ENCODE measurements at regions not wholly inside any gene's neighbourhood (a gene's known extent, or its start where the extent isn't known, plus 50 kb on each side); places are given as distances from the start of the nearest gene placed in this dataset.
"Not testable (repeated sequence)": the region's sequence is repeated elsewhere in the genome, so short reads cannot be mapped to it uniquely, and the experiment has no call there.

DNA sequence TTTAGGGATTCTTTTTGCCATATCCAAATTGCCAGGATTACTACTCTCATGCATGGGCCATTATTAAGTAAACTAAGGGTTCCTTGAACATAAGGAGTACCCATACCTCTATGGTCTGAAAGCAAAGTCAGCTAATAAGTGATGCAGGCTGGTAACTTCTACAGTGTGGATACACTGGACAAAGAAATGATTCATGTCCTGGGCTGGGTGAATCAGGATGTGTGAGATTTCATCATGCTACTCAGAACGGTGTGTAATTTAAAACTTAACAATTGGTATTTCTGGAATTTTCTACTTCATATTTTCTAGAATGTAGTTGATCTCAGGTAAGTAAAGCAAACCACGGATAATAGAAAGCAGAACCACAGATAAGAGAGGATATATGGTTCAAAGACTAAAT, 428.8 kb downstream of the CHSY3 start:
- DNase-seq (ENCODE audit: low read depth), result peak; percentile 47

GRCh38 chr5:130331332-130331731, 427.1 kb downstream of the CHSY3 start:
- no peak for DNase-seq (ENCODE audit: low read depth)

DNA sequence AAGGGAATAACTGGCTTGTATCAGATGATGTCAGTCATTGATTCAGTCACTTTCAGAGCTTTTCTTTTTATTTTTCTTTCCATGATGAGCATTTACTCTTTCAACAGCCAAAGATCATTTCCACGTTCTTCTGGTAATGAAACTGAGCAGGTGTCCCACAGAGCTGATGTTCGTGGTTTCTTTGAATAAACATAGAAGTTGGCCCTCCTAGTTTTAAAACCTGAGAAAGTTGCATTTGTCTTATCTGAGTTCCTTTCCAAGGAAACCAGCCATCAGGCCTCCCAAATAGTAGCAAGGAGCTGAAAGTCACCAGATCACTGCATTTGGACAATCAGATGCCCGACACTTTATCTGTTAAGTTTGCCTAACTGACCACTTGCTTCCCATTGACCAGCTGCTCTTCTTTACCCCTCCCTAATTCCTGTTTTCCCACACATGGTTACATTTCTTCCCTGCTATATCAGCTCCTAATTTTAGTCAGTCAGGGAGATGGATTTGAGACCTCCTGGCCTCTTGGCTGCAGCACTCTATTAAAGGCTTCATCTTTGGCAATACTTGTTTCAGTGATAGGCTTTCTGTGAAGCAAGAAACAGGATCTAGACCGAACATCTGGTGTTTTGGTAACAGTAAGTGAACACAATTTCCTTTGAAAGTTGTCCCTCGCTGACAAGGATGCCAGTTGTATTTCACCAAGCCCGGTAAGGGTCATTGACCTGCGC, 420.8 kb downstream of the CHSY3 start:
- DNase-seq (ENCODE audit: low read depth), result no peak

DNA sequence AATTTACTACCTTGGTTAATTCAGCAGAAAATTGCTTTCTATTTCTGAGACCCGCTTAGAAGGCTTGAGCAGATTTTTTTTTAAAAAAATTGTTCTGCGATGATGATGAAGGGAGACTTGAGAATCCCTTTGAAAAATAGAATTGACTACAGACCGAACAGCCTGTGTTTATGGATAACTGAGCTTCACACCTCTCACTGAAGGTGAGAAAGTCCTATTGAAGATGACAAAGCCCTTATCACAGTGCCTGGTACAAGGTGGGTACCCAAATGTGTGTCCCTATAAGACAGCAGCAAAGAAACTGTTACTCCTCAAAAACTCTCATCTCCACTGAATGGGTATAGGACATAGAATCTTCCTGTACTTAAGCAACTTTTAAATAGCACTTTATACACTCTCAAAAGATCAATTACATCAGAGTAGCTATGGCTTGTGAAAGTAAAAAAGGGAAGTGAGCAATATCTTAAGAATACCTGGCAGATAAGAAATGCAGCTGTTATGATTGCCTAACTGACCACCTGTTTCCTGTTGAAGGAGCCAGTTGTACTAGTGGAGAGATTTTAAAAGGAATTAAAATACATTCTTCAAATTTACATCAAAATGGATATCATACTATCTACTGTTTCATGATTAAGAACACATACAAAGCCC, 419.7 kb downstream of the CHSY3 start:
- no peak for DNase-seq (ENCODE audit: low read depth)

GRCh38 chr5:130321931-130322330, 417.7 kb downstream of the CHSY3 start:
- DNase-seq (ENCODE audit: low read depth), result no peak

GRCh38 chr5:130316971-130317680, 412.9 kb downstream of the CHSY3 start:
- DNase-seq (ENCODE audit: low read depth), result no peak

DNA sequence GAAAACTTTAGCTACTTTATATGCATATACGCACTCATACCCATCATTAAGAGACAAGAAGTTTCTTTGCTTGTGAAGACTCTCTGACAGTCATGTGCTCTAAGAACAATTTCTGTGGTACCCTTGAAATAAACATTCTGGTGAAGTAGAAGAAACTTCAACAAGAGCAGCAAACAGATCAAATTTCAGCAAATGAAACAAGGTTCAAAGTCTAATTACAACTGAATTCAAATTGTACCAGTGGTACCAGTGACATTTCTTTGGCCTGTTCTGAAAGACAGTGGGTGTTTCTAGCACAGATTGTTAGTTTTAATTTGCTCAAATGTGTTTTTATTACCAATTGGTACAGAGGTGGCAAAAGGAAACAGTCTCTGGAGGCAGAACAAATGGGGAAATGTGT, 391.0 kb downstream of the CHSY3 start:
- DNase-seq (ENCODE audit: low read depth), result no peak

- DNase-seq (ENCODE audit: low read depth), result not testable (repeated sequence)
Measured at GRCh38 chr5:130294798-130295197, 390.5 kb downstream of the CHSY3 start.

DNA sequence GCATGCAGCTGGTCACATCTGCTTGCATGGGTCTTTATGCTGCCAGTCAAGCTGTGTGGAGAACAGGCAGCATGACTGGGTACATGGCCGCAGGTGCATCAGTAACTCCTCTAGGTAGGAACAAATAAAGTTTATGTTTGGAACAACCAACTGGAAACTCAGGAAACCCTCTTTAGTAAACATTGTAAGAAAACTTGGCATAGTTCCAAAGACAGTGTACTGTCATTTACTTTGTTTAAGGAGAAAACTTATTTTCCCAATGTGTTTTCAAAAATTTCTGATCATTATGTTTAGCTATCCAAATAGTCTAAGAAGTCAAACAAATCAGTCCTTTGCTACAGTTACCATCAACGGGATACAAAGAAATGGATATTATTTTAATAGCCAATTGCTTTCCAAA, 386.0 kb downstream of the CHSY3 start:
- no peak for DNase-seq (ENCODE audit: low read depth)

GRCh38 chr5:130289132-130290088, 385.1 kb downstream of the CHSY3 start:
- DNase-seq (ENCODE audit: low read depth), result peak; percentile 21

DNA sequence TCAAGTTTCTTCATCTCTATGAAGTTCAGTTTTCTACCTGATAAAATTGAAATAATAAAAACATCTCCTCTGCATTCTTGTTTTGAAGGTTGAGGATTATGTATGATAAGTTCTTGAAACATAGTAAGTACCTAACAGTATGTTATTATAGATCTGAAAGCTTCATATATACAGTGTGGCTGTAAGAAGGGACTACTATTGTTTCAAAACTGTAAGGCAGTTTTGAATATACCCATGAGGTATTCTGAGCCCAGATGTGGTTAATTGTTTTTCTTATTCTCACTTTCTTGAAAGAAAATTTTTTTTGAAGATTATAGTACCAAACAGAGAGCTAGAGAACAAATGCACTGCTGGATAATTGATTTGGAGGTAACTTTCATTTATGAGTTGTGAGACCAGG, 383.2 kb downstream of the CHSY3 start:
- no peak for DNase-seq (ENCODE audit: low read depth)

- peak; percentile 57 for DNase-seq (ENCODE audit: low read depth)
Measured at GRCh38 chr5:130286971-130287370, 382.7 kb downstream of the CHSY3 start.

GRCh38 chr5:130282049-130282448, 377.8 kb downstream of the CHSY3 start:
- peak; percentile 98 for DNase-seq (ENCODE audit: low read depth)

DNA sequence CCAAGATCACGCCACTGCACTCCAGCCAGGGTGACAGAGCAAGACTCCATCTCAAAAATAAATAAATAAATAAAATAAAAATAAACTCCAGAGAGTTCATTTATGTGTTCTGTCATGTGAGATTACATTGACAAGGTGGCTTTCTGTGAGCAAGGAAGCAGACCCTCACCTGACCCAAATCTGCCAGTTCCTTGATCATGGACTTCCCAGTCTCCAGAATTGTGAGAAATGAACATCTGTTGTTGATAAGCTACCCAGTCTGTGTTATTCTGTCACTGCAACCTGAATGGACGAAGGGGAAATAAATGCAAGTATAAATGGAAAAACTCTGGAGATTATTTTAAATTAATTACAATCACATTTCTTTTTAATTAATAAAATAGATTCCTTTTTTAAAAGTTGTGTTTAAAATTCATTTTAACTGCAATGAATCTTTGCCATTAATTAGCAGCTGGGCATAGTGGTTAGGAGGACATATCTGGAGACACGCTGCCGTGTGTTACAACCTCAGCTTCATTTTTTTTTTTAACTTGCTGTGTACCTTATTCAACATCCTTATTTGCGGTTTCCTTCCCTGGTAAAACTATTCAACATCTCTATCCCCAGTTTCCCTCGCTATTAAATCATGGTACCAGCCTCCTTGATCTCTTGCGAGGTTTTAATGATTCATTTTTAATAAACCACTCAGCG, 376.4 kb downstream of the CHSY3 start:
- DNase-seq (ENCODE audit: low read depth), result no peak

GRCh38 chr5:130279386-130279785, 375.1 kb downstream of the CHSY3 start:
- DNase-seq (ENCODE audit: low read depth), result peak; percentile 41

DNA sequence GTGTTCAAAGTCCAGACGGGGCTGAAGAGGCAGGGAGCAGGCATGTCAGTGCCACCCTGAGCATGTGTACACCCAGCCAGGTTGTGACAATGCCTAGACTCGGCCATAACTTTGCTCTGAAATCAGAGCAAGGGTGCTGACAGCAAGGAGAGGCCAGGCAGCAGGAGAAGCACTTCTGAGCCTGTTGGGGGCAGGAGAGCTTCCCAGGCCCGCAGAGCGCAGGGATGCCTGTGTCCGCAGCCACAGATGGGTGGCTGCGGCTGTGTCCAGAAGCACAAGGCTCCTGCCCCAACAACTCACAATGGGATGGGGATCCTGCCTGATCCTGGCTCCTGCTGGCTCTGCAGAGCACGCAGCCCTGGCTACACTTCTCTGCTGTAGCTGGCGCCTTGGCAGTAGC, 373.9 kb downstream of the CHSY3 start:
- DNase-seq (ENCODE audit: low read depth), result no peak

DNA sequence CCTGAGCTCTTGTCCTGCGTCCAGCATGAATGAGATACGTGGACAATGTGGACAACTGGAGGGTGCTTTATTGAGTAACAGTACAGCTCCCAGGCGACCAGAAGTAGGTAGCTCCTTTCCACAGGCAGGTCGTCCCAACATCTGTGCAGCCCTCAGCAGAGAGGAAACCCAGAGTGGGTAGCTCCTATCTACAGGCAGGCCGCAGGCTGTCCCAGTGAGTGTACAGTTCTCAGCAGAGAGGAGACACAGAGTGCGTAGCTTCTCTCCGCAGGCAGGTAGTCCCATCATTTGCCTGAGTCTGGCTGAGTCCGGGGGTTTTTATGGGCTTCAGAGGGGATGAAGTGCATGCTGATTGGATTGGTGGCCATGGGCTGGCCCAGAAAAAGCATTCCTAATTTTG, 373.3 kb downstream of the CHSY3 start:
- no peak for DNase-seq (ENCODE audit: low read depth)

- no peak for DNase-seq (ENCODE audit: low read depth)
Measured at GRCh38 chr5:130277002-130277401, 372.7 kb downstream of the CHSY3 start.

DNA sequence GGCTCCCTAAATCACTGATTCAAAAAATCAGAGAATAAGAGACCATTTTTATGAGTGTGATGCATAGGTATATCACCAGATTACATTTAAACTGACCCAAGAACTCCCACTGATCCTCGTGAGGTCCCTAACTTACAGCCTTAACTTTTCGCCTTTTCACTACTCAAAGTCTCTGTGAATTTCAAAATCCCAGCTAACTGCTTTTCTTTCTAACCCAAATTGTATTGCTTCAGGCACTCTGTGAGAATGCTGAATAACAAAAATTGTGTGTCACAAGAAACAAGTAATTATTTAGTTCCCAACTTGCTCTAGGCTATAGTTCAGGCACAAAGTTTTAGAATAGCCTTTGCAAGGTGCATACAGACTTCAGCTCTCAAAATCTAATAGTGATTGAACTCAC, 368.6 kb downstream of the CHSY3 start:
- DNase-seq (ENCODE audit: low read depth), result no peak

DNA sequence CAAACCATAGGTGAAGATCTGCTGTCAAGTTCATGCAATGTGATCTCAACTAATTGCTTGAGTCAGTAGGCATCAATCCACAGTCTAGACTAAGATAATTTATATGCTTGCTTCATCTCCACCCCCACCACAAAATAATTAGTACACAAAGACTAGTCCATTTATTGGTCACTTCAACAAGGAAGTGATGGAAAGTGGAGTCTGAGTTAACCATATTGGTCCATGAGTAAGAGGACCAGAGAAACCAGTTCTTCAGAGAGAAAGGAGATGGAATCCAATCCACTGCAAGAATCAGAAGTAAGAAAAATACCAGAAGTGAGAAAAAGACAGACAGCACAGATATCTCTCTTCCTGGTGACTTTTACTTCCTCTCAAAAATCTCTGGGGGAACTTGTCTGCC, 366.5 kb downstream of the CHSY3 start:
- DNase-seq (ENCODE audit: low read depth), result no peak

- DNase-seq (ENCODE audit: low read depth), result no peak
Measured at GRCh38 chr5:130268489-130268888, 364.2 kb downstream of the CHSY3 start.

- DNase-seq (ENCODE audit: low read depth), result no peak
Measured at GRCh38 chr5:130267926-130268325, 363.7 kb downstream of the CHSY3 start.
